Activated CD4-positive, alpha-beta T cell treated with anti-CD3 and anti-CD28 coated beads, Interleukin-10, Interleukin-2, amounts not matched to agents 100 ng/mL and 50 ng/mL, durations not matched to agents 16 hours and 8 hours (primary cell): ENCODE measurements at regions not wholly inside any gene's neighbourhood (a gene's known extent, or its start where the extent isn't known, plus 50 kb on each side); places are given as distances from the start of the nearest gene placed in this dataset.

ENCODE experiments used
- DNase-seq: peaks from one replicate; pipeline ENCODE4 v3.0.0-alpha.2; 2020

GRCh38 chr13:106621833-106622232, 53.9 kb upstream of the ARGLU1 start:
- no peak for DNase-seq

- DNase-seq = peak; percentile 42
These were observed 52.0 kb upstream of the ARGLU1 start for GRCh38 chr13:106619688-106620555.
